GM12892 (cell line): ENCODE measurements at regions not wholly inside any gene's neighbourhood (a gene's known extent, or its start where the extent isn't known, plus 50 kb on each side); places are given as distances from the start of the nearest gene placed in this dataset.

Experiments used
- POLR2AphosphoS5 ChIP-seq: IDR thresholded peaks from 2 replicates; pipeline ENCODE4 v1.6.1; 2011; ENCODE audit warnings: low read depth, low read length, control low read depth
- TAF1 ChIP-seq: IDR thresholded peaks from 2 replicates; pipeline ENCODE4 v1.6.1; 2011; ENCODE audit warnings: low read depth, mild to moderate bottlenecking, control low read depth, low read length, borderline replicate concordance

GRCh38 chr12:91857813-91858542 lies 287.7 kb downstream of the BTG1 start:
- TF ChIP-seq TAF1, result no peak
- TF ChIP-seq POLR2AphosphoS5, result no peak
